ENCODE measurements at regions not wholly inside any gene's neighbourhood (a gene's known extent, or its start where the extent isn't known, plus 50 kb on each side); places are given as distances from the start of the nearest gene placed in this dataset.

DNA sequence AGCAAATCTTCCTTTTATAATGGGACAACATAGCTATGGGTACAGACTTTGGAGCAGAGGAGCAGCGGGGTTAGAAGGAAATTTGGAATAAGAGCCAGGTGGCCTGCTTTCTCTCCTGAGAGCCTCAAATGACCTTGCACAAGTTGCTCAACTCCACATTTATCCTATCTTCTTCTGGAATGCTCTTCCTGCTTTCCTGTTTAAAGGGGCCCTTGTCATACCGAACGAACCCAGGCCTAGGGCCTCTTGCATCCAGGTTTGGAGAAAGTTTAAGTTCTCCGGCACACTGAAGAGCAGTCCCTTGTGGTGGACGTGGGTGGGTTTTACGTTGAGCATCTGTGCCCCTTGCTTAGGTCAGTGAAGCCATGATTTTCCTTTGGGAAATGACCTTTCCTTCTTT is 197.9 kb upstream of the NR3C1 start (continued):
- TF ChIP-seq, protein P1, sequence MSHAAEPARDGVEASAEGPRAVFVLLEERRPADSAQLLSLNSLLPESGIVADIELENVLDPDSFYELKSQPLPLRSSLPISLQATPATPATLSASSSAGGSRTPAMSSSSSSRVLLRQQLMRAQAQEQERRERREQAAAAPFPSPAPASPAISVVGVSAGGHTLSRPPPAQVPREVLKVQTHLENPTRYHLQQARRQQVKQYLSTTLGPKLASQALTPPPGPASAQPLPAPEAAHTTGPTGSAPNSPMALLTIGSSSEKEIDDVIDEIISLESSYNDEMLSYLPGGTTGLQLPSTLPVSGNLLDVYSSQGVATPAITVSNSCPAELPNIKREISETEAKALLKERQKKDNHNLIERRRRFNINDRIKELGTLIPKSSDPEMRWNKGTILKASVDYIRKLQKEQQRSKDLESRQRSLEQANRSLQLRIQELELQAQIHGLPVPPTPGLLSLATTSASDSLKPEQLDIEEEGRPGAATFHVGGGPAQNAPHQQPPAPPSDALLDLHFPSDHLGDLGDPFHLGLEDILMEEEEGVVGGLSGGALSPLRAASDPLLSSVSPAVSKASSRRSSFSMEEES (CRISPR knock-in tag; IDR thresholded peaks at IDR 0.05): 0 out of 2 replicates have a peak, but pooled peaks have one; percentile 18
- no peak for TF ChIP-seq AHR (CRISPR knock-in tag; IDR thresholded peaks at IDR 0.05)
- TF ChIP-seq, protein P2, sequence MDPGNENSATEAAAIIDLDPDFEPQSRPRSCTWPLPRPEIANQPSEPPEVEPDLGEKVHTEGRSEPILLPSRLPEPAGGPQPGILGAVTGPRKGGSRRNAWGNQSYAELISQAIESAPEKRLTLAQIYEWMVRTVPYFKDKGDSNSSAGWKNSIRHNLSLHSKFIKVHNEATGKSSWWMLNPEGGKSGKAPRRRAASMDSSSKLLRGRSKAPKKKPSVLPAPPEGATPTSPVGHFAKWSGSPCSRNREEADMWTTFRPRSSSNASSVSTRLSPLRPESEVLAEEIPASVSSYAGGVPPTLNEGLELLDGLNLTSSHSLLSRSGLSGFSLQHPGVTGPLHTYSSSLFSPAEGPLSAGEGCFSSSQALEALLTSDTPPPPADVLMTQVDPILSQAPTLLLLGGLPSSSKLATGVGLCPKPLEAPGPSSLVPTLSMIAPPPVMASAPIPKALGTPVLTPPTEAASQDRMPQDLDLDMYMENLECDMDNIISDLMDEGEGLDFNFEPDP (CRISPR knock-in tag; conservative IDR thresholded peaks at IDR 0.05): 0 out of 2 replicates have a peak, but pooled peaks have one; percentile 28
- no peak for TF ChIP-seq RAD51 (IDR thresholded peaks at IDR 0.05; ENCODE audit: borderline replicate concordance)
- TF ChIP-seq POGZ (CRISPR knock-in tag; IDR thresholded peaks at IDR 0.05): peak; percentile 68
- TF ChIP-seq ZNF550 (CRISPR knock-in tag; IDR thresholded peaks at IDR 0.05; ENCODE audit: borderline replicate concordance): no peak
- TF ChIP-seq HDAC2 (CRISPR knock-in tag; IDR thresholded peaks at IDR 0.05): peak; percentile 30; the same call in 1 of the 2 replicates
- TF ChIP-seq, protein P3, sequence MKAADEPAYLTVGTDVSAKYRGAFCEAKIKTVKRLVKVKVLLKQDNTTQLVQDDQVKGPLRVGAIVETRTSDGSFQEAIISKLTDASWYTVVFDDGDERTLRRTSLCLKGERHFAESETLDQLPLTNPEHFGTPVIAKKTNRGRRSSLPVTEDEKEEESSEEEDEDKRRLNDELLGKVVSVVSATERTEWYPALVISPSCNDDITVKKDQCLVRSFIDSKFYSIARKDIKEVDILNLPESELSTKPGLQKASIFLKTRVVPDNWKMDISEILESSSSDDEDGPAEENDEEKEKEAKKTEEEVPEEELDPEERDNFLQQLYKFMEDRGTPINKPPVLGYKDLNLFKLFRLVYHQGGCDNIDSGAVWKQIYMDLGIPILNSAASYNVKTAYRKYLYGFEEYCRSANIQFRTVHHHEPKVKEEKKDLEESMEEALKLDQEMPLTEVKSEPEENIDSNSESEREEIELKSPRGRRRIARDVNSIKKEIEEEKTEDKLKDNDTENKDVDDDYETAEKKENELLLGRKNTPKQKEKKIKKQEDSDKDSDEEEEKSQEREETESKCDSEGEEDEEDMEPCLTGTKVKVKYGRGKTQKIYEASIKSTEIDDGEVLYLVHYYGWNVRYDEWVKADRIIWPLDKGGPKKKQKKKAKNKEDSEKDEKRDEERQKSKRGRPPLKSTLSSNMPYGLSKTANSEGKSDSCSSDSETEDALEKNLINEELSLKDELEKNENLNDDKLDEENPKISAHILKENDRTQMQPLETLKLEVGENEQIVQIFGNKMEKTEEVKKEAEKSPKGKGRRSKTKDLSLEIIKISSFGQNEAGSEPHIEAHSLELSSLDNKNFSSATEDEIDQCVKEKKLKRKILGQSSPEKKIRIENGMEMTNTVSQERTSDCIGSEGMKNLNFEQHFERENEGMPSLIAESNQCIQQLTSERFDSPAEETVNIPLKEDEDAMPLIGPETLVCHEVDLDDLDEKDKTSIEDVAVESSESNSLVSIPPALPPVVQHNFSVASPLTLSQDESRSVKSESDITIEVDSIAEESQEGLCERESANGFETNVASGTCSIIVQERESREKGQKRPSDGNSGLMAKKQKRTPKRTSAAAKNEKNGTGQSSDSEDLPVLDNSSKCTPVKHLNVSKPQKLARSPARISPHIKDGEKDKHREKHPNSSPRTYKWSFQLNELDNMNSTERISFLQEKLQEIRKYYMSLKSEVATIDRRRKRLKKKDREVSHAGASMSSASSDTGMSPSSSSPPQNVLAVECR (CRISPR knock-in tag; IDR thresholded peaks at IDR 0.05; ENCODE audit: borderline replicate concordance): peak; percentile 33; the same call in 1 of the 2 replicates
- TF ChIP-seq, protein P4, sequence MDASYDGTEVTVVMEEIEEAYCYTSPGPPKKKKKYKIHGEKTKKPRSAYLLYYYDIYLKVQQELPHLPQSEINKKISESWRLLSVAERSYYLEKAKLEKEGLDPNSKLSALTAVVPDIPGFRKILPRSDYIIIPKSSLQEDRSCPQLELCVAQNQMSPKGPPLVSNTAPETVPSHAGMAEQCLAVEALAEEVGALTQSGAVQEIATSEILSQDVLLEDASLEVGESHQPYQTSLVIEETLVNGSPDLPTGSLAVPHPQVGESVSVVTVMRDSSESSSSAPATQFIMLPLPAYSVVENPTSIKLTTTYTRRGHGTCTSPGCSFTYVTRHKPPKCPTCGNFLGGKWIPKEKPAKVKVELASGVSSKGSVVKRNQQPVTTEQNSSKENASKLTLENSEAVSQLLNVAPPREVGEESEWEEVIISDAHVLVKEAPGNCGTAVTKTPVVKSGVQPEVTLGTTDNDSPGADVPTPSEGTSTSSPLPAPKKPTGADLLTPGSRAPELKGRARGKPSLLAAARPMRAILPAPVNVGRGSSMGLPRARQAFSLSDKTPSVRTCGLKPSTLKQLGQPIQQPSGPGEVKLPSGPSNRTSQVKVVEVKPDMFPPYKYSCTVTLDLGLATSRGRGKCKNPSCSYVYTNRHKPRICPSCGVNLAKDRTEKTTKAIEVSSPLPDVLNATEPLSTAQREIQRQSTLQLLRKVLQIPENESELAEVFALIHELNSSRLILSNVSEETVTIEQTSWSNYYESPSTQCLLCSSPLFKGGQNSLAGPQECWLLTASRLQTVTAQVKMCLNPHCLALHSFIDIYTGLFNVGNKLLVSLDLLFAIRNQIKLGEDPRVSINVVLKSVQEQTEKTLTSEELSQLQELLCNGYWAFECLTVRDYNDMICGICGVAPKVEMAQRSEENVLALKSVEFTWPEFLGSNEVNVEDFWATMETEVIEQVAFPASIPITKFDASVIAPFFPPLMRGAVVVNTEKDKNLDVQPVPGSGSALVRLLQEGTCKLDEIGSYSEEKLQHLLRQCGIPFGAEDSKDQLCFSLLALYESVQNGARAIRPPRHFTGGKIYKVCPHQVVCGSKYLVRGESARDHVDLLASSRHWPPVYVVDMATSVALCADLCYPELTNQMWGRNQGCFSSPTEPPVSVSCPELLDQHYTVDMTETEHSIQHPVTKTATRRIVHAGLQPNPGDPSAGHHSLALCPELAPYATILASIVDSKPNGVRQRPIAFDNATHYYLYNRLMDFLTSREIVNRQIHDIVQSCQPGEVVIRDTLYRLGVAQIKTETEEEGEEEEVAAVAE (CRISPR knock-in tag; IDR thresholded peaks at IDR 0.05; ENCODE audit: borderline replicate concordance): no peak
- TF ChIP-seq PATZ1 (CRISPR knock-in tag; IDR thresholded peaks at IDR 0.05): no peak
- TF ChIP-seq ZMYM3 (CRISPR knock-in tag; IDR thresholded peaks at IDR 0.05): peak; percentile 13; the same call in 1 of the 2 replicates
- no peak for TF ChIP-seq SOX13 (IDR thresholded peaks at IDR 0.05)
- peak in 1 of 2 experiments; percentile 42; a peak in 1 of 4 replicates for TF ChIP-seq SOX13 (CRISPR knock-in tag; conservative IDR thresholded peaks at IDR 0.05 in 1 of 2, IDR thresholded peaks at IDR 0.05 in 1 of 2)
- no peak for TF ChIP-seq HOXA3 (CRISPR knock-in tag; IDR thresholded peaks at IDR 0.05)
- TF ChIP-seq ZNF563 (CRISPR knock-in tag; IDR thresholded peaks at IDR 0.05): no peak
- TF ChIP-seq GATAD2A (CRISPR knock-in tag; IDR thresholded peaks at IDR 0.05): peak; percentile 73
- no peak for TF ChIP-seq ZNF75D (CRISPR knock-in tag; IDR thresholded peaks at IDR 0.05; ENCODE audit: borderline replicate concordance)

Measured in HepG2 (cell line).